Stimulated activated CD8-positive, alpha-beta memory T cell treated with anti-CD3 and anti-CD28 coated beads, Interleukin-12 subunit alpha, Interleukin-12 subunit beta, amount 100 ng/mL, for 24 hours (primary cell): ENCODE measurements at regions not wholly inside any gene's neighbourhood (a gene's known extent, or its start where the extent isn't known, plus 50 kb on each side); places are given as distances from the start of the nearest gene placed in this dataset.

Source experiments
- DNase-seq: peaks from one replicate; pipeline ENCODE4 v3.0.0-alpha.2; 2020; ENCODE audit errors: extremely low read depth

- DNase-seq: no peak
Measured at GRCh38 chr10:44056967-44057805, 327.7 kb downstream of the CXCL12 start.

- DNase-seq: no peak
Measured at GRCh38 chr10:44056206-44056605, 328.7 kb downstream of the CXCL12 start.

- DNase-seq: no peak
Measured at GRCh38 chr10:44054046-44054445, 330.9 kb downstream of the CXCL12 start.

DNA sequence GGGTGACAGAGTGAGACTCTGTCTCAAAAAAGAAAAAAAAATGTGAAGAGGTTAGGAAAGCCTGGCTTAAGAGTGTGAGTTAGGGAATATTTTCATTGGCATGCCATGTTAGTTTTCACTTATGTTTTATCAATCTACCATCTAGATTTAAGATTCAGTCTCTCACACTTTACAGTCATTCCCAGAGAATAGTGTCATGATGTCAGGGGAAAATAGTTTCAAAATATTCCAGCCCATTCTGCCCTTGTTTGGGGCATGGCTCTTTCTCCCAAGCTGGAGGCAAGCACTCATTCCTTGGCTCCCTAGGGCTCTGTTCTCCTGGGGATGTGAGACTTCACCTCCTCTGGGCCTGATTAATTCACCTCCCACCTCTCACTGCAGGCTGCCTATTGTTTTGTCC, 331.5 kb downstream of the CXCL12 start:
- no peak for DNase-seq

- DNase-seq: no peak
Measured at GRCh38 chr10:44051584-44052385, 333.1 kb downstream of the CXCL12 start.

GRCh38 chr10:44051091-44051490, 333.8 kb downstream of the CXCL12 start:
- DNase-seq: no peak

DNA sequence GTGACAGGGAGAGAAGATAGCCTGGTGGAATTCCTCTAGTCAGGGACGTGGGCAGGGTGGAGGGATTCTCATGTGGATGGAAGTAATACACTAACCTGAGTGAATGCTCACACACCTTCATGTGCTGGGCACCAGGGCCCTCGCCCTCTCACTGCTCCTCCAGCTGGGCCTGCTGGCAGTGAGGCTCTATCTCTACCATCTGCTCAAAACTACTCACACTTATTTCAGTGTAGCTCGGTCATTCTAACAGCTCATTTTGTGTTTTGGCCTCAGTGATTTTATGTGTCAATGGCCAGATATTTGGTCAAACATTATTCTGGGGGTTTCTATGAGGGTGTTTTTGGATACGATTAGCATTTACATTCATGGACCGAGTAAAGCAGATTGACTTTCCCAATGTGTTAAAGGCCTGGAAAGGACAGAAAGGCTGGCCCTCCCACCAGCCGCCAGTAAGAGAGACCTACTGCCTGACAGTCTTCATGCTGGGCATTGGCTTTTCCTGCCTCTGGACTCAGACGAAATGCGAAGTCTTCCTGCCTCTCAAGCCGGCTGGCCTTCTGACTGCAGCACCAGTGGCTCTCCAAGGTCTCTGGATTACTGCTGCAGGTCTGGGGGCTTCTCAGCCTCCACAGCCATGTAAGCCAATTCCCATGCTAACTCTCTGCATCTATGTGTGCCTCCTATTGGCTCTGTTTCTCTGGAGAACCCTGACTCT, 335.4 kb downstream of the CXCL12 start:
- no peak for DNase-seq

GRCh38 chr10:44047361-44047760, 337.5 kb downstream of the CXCL12 start:
- DNase-seq: no peak

DNA sequence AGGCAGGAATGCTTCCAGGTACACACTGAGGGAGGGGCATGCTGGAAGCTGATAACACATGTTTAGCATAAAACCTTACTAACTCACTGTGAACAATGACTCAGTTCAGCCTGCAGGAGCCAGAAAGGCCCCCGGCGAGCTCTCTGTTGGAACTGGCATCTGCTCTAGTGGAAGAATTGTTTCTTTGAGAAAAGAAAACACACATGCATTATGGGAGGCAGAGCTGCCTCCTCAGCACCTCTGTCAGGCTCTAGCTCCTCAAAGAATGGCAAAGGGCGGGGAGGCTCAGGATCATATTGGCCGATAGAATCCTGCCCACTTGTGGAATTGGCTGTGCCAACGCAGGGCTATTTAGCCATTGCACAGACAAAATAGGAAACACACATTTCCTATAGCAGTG, 338.3 kb downstream of the CXCL12 start:
- no peak for DNase-seq

- no peak for DNase-seq
Measured at GRCh38 chr10:44045020-44045419, 339.9 kb downstream of the CXCL12 start.

DNA sequence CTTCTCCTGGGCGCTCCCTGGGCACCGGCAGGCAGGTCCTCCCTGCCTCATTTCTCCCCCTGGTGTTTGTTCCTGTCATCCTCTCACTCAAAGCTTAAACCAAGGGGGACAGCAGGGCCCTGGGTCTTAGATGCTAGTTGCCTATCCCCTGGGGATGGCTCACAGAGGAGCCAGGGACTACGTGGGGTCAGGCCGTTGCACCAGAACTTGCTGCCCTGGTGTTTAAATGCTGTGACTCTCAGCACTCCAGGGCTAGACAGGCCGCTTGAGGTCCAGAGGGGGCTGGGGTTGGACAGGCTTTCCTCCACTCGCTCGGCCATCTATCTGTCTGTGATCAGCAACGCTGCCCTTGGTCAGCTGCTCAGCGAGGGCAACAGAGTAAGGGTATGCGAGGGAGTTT, 340.3 kb downstream of the CXCL12 start:
- no peak for DNase-seq

DNA sequence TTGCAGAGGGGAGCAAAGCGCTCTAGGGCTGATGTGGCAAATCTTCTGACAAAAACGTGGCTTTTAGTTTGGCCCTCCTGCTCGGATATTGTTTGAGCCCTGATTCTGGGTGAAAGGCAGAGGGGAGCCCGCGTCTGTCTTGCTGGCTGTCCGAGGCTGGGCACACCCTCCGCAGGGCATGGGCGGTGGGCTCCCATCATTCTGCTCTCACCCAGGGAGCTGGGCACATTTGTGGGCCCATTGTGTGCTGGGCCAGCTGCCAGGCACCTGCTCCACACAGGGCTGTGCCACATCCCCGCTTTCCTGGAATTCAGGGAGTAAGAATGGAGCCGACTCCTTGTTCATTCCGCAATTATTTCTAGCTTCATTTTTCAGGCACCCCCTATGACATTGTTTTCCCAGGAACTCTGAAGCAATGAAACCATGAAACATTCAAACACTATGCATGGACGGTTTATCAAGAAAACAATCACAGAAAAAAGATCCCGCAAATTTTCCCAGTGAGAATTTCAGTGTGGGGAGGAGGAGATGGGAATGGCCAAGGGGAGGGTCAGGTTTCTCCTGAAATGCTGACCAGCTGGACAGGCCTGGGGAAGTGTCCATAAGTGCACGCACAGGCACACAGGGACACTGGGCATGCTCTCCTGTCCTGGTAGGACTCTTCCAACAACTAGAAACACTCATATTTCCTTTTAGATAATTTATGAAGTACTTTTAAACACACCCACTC, 341.1 kb downstream of the CXCL12 start:
- DNase-seq: no peak

DNA sequence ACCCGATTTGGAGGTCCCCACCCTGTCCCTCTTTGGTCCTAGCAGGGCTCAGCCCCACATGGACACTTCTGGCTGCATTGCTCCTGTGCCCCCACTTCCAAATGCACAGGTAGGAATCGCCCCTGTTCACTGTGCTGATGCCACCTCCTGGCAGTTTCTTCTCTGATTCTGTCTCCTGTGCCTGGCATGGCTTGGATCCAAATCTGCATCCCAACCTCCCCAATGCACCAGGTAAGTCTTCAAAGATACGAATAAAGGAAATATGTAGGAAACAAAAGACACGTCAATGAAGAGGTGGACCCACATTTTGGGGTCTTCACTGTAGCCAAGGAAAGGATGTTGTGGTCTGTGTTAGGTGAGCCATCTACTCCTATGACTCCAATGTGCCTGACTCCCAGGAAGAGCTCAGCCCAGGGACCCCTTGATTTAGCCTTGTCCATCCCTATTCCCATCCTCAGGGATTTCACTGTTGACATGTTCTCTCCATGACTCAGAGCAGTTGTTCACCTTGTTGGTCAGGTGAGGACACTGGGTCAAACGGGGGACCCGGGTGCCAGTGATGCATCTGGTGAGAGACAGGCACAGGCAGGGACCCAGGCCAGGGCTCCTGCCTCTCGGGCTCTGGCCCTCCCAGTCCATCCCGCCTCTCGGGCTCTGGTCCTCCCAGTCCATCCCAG, 341.8 kb downstream of the CXCL12 start:
- no peak for DNase-seq

DNA sequence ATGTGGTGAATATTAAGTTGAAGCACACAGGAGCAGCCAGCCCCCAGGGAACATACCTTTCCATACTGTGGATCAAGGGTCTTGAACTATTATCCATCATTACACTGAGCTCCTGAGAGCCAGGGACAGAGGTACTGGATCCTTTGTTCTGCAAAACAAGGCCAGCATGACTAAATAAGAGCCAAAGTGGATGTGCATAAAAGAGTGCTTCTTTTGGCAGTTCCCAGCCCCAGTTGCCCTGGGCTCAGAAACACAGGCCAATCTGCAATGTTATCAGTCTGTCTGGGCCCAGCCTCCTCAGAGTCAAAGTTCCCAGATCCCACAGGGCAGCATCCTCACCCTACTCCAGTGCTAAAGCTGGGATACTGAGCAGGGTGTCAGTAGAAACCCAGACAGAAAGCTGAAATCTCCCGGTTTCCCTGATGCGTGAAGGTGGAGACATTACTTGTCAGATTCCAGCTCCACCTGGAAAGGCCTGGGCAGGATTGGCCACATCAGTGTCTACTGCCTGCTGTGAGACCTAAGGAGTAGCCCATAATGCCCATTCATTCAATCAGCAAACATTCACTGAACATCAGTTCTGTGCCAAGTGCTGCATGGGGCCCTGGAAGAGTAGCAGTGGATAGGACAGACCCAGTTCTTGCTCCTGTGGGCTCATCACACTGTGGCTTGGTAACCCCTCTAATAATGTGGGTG, 342.7 kb downstream of the CXCL12 start:
- no peak for DNase-seq

DNA sequence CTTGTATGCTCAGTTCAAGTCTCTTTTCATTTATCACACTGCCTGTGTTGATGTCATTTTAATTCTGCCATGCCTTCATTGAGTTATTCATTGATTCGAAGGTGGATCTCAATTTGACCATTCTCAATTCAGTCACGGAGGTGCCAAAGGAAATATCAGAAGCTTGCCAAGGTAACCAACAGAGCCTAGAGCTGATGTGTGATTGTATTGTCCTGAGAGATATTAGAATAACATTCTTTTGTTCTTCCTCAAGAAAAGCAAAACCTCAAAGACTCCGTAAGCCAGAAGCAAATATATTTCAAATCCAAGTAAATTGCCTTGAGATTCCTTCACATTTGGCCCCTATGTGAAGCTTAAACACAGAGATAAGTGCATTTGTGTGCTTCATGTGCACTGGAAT, 345.3 kb downstream of the CXCL12 start:
- no peak for DNase-seq

- DNase-seq: no peak
Measured at GRCh38 chr10:44036425-44036824, 348.5 kb downstream of the CXCL12 start.

GRCh38 chr10:44035474-44036197, 349.3 kb downstream of the CXCL12 start:
- no peak for DNase-seq

DNA sequence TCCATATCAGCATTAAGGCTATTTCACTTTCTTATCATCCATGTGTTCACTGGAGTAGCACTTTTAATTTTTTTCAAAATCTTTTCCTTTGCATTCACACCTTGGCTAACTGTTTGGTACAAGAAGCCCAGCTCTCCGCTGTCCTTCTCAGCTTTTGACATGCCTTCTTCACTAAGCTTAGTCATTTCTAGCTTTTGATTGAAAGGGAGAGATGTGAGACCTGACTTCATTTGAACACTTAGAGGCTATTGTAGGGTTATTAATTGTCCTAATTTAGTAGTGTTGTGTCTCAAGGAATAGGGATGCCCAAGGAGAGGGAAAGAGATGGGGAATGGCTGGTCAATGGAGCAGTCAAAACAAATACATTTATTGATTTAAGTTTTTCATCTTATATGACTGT, 350.0 kb downstream of the CXCL12 start:
- no peak for DNase-seq

DNA sequence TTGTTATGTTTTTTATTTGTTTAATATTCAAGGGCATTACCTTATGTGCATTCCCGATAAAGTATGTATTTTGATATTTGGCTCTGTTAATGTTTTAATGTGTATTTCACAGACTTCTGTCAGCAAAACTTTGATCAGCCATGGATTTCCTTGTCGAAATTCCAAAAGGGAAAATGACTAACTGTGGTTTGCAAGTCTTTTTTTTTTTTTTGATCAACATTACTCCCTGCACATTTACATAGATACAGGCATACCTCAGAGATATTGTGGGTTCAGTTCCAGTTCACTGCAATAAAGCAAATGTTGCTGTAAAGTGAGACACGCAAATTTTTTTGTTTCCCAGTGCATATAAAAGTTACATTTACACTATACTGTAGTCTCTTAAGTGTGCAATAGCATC, 351.9 kb downstream of the CXCL12 start:
- no peak for DNase-seq

DNA sequence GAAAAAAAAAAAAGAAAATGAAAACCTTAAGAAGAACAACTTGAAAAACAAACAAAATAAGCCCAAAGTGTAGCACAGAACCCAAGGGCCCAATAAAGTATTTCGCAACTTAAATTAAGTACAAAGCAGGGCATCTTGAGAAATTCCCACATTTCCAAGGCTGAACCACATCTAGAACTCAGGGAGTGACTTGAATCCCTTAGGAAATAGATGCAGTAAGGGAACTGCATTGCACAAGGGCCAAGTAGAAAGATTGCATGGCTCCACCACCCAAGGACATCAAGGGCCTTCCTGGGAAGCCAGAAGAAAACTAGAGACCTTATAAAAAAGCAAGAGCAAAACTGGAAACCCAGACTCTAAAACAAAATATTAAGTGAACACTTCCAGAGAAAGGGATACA, 352.7 kb downstream of the CXCL12 start:
- no peak for DNase-seq
